ENCODE measurements at regions not wholly inside any gene's neighbourhood (a gene's known extent, or its start where the extent isn't known, plus 50 kb on each side); places are given as distances from the start of the nearest gene placed in this dataset.
A peak's percentile ranks its signal among the peaks of the same experiment; 100 is the strongest.

DNA sequence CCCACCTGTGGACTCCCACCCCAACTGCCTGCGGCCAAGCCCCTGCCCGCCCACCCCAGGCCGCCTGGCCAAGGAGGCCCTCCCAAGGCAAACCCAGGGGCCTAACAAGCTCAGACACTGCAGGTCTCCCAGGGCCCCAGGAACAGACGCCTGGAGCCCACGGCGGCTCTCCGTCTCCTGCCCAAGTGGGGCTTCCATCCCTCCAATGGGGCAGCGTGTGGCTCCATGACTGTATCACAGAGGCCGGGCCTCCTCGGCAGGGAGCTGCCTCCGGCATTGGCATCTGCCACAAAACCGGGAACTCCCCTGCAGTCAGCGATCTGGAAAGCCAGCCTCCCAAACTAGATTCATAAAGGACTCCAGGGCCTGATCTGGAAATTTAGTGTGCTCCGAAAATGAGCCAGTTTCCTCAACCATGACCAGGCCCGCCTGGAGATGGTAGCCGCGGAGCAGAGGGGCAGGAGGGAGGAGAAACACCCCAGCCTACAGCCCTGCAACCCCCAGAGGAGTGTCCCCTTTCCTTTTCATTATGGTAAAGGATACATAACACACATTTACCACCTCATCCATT, 148.3 kb upstream of the IQSEC1 start (continued):
- TF ChIP-seq FOXM1 (IDR thresholded peaks at IDR 0.05; ENCODE audit: low read depth) = no peak
- no peak for TF ChIP-seq FOXM1 (CRISPR knock-in tag; IDR thresholded peaks at IDR 0.05; ENCODE audit: low read depth)
- no peak for TF ChIP-seq ADNP (tag; IDR thresholded peaks at IDR 0.05)
- no peak for TF ChIP-seq CHD4 (IDR thresholded peaks at IDR 0.05; ENCODE audit: insufficient read depth, insufficient replicate concordance, low read depth, low read length, poor library complexity, severe bottlenecking)
- TF ChIP-seq MCM3 (IDR thresholded peaks at IDR 0.05) = no peak
- no peak for TF ChIP-seq MEF2A (IDR thresholded peaks at IDR 0.05; ENCODE audit: control insufficient read depth, low read depth, low read length)
- no peak for TF ChIP-seq JUN (IDR thresholded peaks at IDR 0.05; ENCODE audit: borderline replicate concordance, low read depth, low read length)
- TF ChIP-seq JUN (CRISPR knock-in tag; IDR thresholded peaks at IDR 0.05; ENCODE audit: borderline replicate concordance) = no peak
- TF ChIP-seq ZNF324 (CRISPR knock-in tag; IDR thresholded peaks at IDR 0.05) = no peak

DNA sequence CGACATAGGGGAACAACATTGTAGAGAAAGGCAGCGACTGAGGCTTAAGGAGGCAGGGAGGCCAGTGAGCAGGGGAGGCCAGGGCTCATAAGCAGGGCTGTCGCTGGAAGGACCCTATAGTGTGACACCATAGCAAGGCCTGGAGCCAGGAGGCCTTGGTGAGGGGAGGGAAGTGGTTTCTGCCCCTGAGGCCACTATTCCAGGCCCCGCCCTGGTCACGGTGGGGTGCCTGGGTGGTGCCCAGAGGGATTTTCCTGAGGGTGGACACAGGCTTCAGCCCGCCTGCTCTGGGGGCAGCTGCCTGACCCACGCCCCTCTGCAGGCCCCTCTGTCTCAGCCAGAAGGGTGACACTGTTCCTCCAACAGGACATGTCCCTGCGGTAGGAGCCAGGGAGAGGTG, 147.8 kb upstream of the IQSEC1 start:
- Histone ChIP-seq H2AFZ (ENCODE audit: low read depth, low read length) (no peak overlapping the region), H3K9me1 (ENCODE audit: control insufficient read depth, insufficient read depth, low read length) (peaks cover 4% of the 10 kb centered on the region), H3K27me3 (ENCODE audit: control insufficient read depth in 2 of 2, insufficient read depth in 2 of 2, low read length in 2 of 2) (peaks cover 42 to 79% of the 10 kb centered on the region in 2 experiments; a peak in 4 of 5 replicates), H4K20me1 (replicated peaks; ENCODE audit: control insufficient read depth, insufficient read depth, low read length) (peaks cover 18% of the 10 kb centered on the region), H3K4me2 (ENCODE audit: insufficient read depth, low read length) (no peak overlapping the region), H3K27ac (ENCODE audit: extremely low read depth, low read depth, low read length) (no peak overlapping the region), H3K9ac (ENCODE audit: insufficient read depth in 1 of 2, low read depth in 2 of 2, low read length in 2 of 2) (peak overlapping the region in 1 of 2 experiments; percentile 13; a peak in 2 of 4 replicates), H3K36me3 (ENCODE audit: control insufficient read depth, insufficient read depth, low read length) (no peaks in the 10 kb centered on the region), H3K4me3 (no peak overlapping the region), H3K9me3 (replicated peaks; ENCODE audit: control insufficient read depth, insufficient read depth, low read depth, low read length) (no peaks in the 10 kb centered on the region), H3K79me2 (ENCODE audit: control insufficient read depth, insufficient read depth, low read length) (no peaks in the 10 kb centered on the region), H3K4me1 (replicated peaks in 1 of 2; ENCODE audit: control insufficient read depth in 2 of 2, insufficient read depth in 2 of 2, low read length in 2 of 2) (no peaks in the 10 kb centered on the region)
- no peak for ATAC-seq
- FAIRE-seq = no peak
- CTCF ChIA-PET (ENCODE audit: low intra/inter-chr PET ratio) = no interaction called here
- TF ChIP-seq, protein P1, sequence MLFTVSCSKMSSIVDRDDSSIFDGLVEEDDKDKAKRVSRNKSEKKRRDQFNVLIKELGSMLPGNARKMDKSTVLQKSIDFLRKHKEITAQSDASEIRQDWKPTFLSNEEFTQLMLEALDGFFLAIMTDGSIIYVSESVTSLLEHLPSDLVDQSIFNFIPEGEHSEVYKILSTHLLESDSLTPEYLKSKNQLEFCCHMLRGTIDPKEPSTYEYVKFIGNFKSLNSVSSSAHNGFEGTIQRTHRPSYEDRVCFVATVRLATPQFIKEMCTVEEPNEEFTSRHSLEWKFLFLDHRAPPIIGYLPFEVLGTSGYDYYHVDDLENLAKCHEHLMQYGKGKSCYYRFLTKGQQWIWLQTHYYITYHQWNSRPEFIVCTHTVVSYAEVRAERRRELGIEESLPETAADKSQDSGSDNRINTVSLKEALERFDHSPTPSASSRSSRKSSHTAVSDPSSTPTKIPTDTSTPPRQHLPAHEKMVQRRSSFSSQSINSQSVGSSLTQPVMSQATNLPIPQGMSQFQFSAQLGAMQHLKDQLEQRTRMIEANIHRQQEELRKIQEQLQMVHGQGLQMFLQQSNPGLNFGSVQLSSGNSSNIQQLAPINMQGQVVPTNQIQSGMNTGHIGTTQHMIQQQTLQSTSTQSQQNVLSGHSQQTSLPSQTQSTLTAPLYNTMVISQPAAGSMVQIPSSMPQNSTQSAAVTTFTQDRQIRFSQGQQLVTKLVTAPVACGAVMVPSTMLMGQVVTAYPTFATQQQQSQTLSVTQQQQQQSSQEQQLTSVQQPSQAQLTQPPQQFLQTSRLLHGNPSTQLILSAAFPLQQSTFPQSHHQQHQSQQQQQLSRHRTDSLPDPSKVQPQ (CRISPR knock-in tag; IDR thresholded peaks at IDR 0.05; ENCODE audit: borderline replicate concordance) = no peak
- TF ChIP-seq ZNF146 (CRISPR knock-in tag; IDR thresholded peaks at IDR 0.05; ENCODE audit: unreplicated experiment) (no peak), SREBF2 (CRISPR knock-in tag; IDR thresholded peaks at IDR 0.05) (no peak), CBX3 (IDR thresholded peaks at IDR 0.05; ENCODE audit: borderline replicate concordance in 1 of 2, low read length in 2 of 2) (no peak), FOSL1 (tag; conservative IDR thresholded peaks at IDR 0.05) (no peak)
- TF ChIP-seq, protein P2, sequence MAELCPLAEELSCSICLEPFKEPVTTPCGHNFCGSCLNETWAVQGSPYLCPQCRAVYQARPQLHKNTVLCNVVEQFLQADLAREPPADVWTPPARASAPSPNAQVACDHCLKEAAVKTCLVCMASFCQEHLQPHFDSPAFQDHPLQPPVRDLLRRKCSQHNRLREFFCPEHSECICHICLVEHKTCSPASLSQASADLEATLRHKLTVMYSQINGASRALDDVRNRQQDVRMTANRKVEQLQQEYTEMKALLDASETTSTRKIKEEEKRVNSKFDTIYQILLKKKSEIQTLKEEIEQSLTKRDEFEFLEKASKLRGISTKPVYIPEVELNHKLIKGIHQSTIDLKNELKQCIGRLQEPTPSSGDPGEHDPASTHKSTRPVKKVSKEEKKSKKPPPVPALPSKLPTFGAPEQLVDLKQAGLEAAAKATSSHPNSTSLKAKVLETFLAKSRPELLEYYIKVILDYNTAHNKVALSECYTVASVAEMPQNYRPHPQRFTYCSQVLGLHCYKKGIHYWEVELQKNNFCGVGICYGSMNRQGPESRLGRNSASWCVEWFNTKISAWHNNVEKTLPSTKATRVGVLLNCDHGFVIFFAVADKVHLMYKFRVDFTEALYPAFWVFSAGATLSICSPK (IDR thresholded peaks at IDR 0.05; ENCODE audit: borderline replicate concordance) = no peak
- POLR2A ChIA-PET = interaction anchor here (0.6 to 1.0 kb wide), 2 partner anchors 20 to 283 kb away, joined by 3 read pairs; no protein-coding TSS in a partner anchor
- no TSS peak for BruUV-seq (replicated peaks)
- WGBS (ENCODE audit: insufficient coverage, low coverage, missing lambda C conversion rate) = 4% methylated on average over 7 of the region's 8 CpGs
- intact Hi-C loops (cut with micrococcal nuclease) = loop anchor here (5.0 to 10.0 kb wide), 2 partner anchors 79 to 424 kb away; no protein-coding TSS in a partner anchor
- in situ Hi-C loops (cut with MboI) = no loop called here
- no peak for DNase-seq (ENCODE audit: extremely low read depth in 1 of 4, low spot score in 3 of 4)

Data from K562 (cell line).